ENCODE measurements at regions not wholly inside any gene's neighbourhood (a gene's known extent, or its start where the extent isn't known, plus 50 kb on each side); places are given as distances from the start of the nearest gene placed in this dataset.

GRCh38 chr18:77669331-77669730 is 419.7 kb downstream of the GALR1 start:
- no peak for DNase-seq

- DNase-seq: no peak
Observed at GRCh38 chr18:77671456-77672167, 422.0 kb downstream of the GALR1 start.

GRCh38 chr18:77676910-77677309 is 427.3 kb downstream of the GALR1 start:
- no peak for DNase-seq

GRCh38 chr18:77677536-77677935 is 427.9 kb downstream of the GALR1 start:
- DNase-seq: no peak

- DNase-seq: no peak
Observed at GRCh38 chr18:77679869-77680268, 430.2 kb downstream of the GALR1 start.

- DNase-seq: no peak
Observed at GRCh38 chr18:77700051-77700450, 450.4 kb downstream of the GALR1 start.

GRCh38 chr18:77701977-77702376 is 452.3 kb downstream of the GALR1 start:
- no peak for DNase-seq

- no peak for DNase-seq
Observed at GRCh38 chr18:77702686-77703085, 453.0 kb downstream of the GALR1 start.

- DNase-seq: no peak
Observed at GRCh38 chr18:77705301-77705700, 455.7 kb downstream of the GALR1 start.

GRCh38 chr18:77708826-77709506 is 459.3 kb downstream of the GALR1 start:
- no peak for DNase-seq

GRCh38 chr18:77711096-77711495 is 461.4 kb downstream of the GALR1 start:
- no peak for DNase-seq

GRCh38 chr18:77714716-77715115 is 465.1 kb downstream of the GALR1 start:
- DNase-seq: no peak

- no peak for DNase-seq
Observed at GRCh38 chr18:77716282-77716681, 466.6 kb downstream of the GALR1 start.

GRCh38 chr18:77733292-77733903 is 483.8 kb downstream of the GALR1 start:
- no peak for DNase-seq

GRCh38 chr18:77736842-77737241 is 487.2 kb downstream of the GALR1 start:
- DNase-seq: no peak

- DNase-seq: no peak
Observed at GRCh38 chr18:77737405-77737804, 487.8 kb downstream of the GALR1 start.

- DNase-seq: no peak
Observed at GRCh38 chr18:77749089-77749488, 499.4 kb downstream of the GALR1 start.

GRCh38 chr18:77750006-77750405 is 500.4 kb downstream of the GALR1 start:
- no peak for DNase-seq

GRCh38 chr18:77754475-77755044 is 504.9 kb downstream of the GALR1 start:
- DNase-seq: no peak

GRCh38 chr18:77755187-77755586 is 505.5 kb downstream of the GALR1 start:
- DNase-seq: no peak

GRCh38 chr18:77761332-77761731 is 511.7 kb downstream of the GALR1 start:
- no peak for DNase-seq

- DNase-seq: no peak
Observed at GRCh38 chr18:77762014-77762413, 512.4 kb downstream of the GALR1 start.

GRCh38 chr18:77762642-77763041 is 513.0 kb downstream of the GALR1 start:
- DNase-seq: no peak
